Activated T-cell treated with anti-CD3 and anti-CD28 coated beads, Interleukin-2, amount 50 U/mL, for 72 hours (primary cell): ENCODE measurements at regions not wholly inside any gene's neighbourhood (a gene's known extent, or its start where the extent isn't known, plus 50 kb on each side); places are given as distances from the start of the nearest gene placed in this dataset.

Experiments used
- ATAC-seq, 2 donors: fragments of 150-1000 bp; cut with Tn5 transposase; replicated peaks in 1 of 2; 2 replicates each; pipeline ENCODE4 v1.10.0; 2021; ENCODE audit warnings: moderate library complexity in 2 of 2, mild to moderate bottlenecking in 1 of 2
- DNase-seq, 2 donors: peaks; one replicate each; pipeline ENCODE4 v3.0.0; 2021 to 2022; ENCODE audit warnings: mixed read lengths in 1 of 2
- H3K27ac Mint-ChIP-seq: one replicate; pipeline ENCODE4 v1.8.0; 2022; ENCODE audit warnings: mild to moderate bottlenecking, moderate library complexity, mixed read lengths
- H3K27me3 Mint-ChIP-seq: one replicate; pipeline ENCODE4 v1.8.0; 2022; ENCODE audit warnings: low read depth, mixed read lengths
- H3K36me3 Mint-ChIP-seq, 2 donors: one replicate each; pipeline ENCODE4 v1.8.0; 2022; ENCODE audit warnings: mixed read lengths in 2 of 2, mild to moderate bottlenecking in 1 of 2; ENCODE audit not compliant: insufficient read depth in 2 of 2
- H3K4me1 Mint-ChIP-seq: one replicate; pipeline ENCODE4 v1.8.0; 2022; ENCODE audit warnings: low read depth, mixed read lengths
- H3K4me3 Mint-ChIP-seq, 2 donors: one replicate each; pipeline ENCODE4 v1.8.0; 2022; ENCODE audit warnings: mild to moderate bottlenecking in 2 of 2, mixed read lengths in 2 of 2, moderate library complexity in 2 of 2
- H3K9me3 Mint-ChIP-seq, 2 donors: one replicate each; pipeline ENCODE4 v1.8.0; 2022; ENCODE audit warnings: mixed read lengths in 2 of 2

DNA sequence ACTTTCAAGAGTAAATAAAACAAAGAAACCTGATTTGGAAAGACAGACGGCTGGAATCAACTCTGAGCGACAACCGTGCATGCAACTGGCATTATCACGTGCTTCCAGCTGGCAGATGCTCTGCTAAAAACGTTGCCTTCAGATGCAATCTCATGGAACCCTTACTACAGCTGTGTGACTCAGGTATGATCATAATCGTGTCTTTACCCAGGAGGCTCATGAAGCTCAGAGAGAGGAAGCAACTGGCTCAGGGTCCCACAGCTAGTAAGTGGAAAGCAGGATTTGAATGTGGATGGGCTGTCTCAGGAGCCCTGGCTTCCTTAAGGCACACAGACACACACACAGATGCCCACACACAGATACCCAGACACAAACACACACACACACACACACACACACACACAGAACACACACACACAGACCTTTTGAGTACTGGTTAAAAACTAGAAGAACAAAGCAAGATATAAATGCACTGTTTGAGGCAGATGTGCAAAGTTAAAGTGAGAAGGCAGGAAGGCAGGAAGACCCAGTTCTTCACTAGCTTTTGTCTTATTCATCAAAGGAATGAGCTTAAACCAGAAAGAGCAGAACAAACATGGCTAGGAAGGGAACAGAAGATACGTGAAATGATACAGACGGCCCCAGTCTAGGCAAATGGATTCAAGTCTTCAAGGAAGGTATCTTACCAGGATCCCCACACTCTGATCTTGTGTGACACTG, 275.2 kb downstream of the MAF start:
- H3K9me3 Mint-ChIP-seq: no peaks in the 10 kb centered on the region
- peaks cover 71% of the 10 kb centered on the region for H3K27me3 Mint-ChIP-seq
- peaks cover 29% of the 10 kb centered on the region for H3K4me1 Mint-ChIP-seq
- H3K27ac Mint-ChIP-seq: no peak overlapping the region
- DNase-seq (no peak), ATAC-seq (peak; percentile 44 to 76)
- no peak overlapping the region for H3K4me3 Mint-ChIP-seq
- no peaks in the 10 kb centered on the region for H3K36me3 Mint-ChIP-seq

DNA sequence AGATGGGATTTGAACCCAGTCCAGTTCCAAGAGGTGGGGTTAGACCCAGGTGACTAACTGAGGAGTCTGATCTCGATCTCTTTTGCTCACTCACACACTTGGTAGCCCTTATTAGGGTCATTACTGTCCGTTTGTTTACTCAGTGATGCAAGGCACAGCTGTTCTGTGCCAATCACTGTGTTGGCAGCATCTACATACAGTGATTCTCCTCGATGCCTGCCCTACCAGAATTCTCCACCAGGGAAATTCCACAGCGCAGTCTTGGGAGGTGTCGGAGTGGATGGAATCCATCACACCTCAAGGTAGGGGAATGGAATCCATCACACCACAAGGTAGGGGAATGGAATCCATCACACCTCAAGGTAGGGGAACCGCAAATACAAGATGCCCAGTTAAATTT, 279.6 kb downstream of the MAF start:
- peaks cover 34% of the 10 kb centered on the region for H3K4me1 Mint-ChIP-seq
- no peaks in the 10 kb centered on the region for H3K36me3 Mint-ChIP-seq
- no peak overlapping the region for H3K4me3 Mint-ChIP-seq
- no peak overlapping the region for H3K27ac Mint-ChIP-seq
- peaks cover 63% of the 10 kb centered on the region for H3K27me3 Mint-ChIP-seq
- ATAC-seq (no peak), DNase-seq (no peak)
- peaks cover 0 to 1% of the 10 kb centered on the region in 2 donors for H3K9me3 Mint-ChIP-seq

DNA sequence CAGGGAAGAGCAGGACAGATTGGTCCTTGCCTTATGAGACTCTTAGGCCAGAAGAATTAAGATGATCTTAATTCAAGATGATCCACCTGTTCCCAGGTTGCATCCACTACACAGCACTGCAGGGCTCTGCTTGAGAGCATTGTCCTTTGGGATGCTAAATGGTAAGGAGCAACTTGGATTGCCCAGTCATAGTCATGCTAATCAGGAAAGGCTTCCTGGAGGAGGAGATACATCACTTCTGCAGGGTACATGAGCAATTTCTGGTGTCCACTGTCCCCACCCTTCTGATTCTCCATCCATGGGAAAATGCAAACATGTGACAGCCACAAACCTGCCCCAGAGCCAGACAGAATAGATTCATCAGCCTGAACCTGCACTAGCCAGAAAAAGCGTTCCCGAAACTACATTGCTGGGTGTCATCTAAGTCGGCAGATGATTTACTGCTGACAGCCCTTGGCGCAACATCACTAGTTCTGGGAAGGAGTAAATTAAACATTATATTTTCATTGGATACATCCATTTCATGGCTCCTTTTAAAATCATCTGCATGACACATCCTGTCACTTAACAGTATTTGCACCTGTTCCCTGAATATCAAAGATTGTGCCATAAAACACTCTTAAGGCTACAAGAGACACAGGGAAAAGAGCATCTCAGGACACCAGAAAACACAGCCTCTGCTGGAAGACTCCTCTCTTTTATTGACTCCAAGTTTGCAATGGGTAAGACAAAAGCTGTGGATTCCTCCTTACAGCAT, 282.2 kb downstream of the MAF start:
- H3K27ac Mint-ChIP-seq: peak overlapping the region; percentile 75
- peaks cover 36% of the 10 kb centered on the region for H3K4me1 Mint-ChIP-seq
- ATAC-seq: no peak
- H3K36me3 Mint-ChIP-seq: peaks cover 0 to 2% of the 10 kb centered on the region in 2 donors
- peaks cover 1 to 2% of the 10 kb centered on the region in 2 donors for H3K9me3 Mint-ChIP-seq
- no peak for DNase-seq
- H3K4me3 Mint-ChIP-seq: no peak overlapping the region
- peaks cover 46% of the 10 kb centered on the region for H3K27me3 Mint-ChIP-seq

DNA sequence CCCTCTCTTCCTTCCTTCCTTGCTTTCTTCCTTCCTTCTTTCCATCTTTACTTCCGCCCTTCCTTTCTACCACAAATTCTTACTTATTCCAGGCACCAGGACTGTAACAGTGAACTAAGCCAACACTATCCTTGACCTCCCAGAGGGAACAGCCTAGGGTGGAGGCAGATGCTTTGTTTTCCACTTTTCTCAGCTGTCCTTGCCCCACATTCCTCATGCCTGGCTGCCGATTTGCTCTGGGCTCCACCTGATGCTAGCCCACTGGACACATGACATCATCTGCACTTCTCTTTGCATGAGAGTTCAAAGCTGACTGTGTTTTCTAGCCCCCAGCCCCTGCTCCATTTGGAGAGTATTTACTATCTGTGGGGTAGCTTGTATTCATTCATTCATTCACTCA, 283.0 kb downstream of the MAF start:
- no peak for ATAC-seq

DNA sequence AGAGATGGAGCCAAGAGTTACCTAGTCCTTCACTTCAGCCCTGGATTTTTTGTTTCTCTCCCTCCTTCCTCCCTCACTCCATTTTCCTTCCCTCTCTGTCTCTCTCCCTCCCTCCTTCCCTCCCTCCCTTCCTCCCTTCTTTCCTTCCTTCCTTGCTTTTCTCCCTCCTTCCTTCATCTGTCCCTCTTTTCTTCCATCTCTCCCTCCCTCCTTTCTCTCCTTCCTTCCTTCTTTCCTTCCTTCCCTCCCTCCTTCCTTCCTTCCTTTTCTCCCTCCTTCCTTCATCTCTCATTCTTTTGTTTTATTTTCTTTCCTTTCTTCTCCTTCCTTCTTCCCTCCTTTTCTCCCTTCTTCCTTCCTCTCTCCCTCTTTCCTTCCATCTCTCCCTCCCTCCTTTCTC, 283.5 kb downstream of the MAF start:
- Mint-ChIP-seq H3K4me1 (peaks cover 36% of the 10 kb centered on the region), H3K27me3 (peaks cover 47% of the 10 kb centered on the region), H3K27ac (peak overlapping the region; percentile 83), H3K9me3 (peaks cover 1 to 2% of the 10 kb centered on the region in 2 donors), H3K36me3 (peaks cover 0 to 2% of the 10 kb centered on the region in 2 donors), H3K4me3 (peak overlapping the region; percentile 35 to 72)
- DNase-seq (no peak), ATAC-seq (no peak)

More for the DNA sequence above, 283.0 kb downstream of the MAF start:
- peaks cover 36% of the 10 kb centered on the region for H3K4me1 Mint-ChIP-seq
- H3K9me3 Mint-ChIP-seq: peaks cover 1 to 2% of the 10 kb centered on the region in 2 donors
- H3K4me3 Mint-ChIP-seq: peak overlapping the region; percentile 24 to 55
- H3K27me3 Mint-ChIP-seq: peaks cover 47% of the 10 kb centered on the region
- peak overlapping the region; percentile 75 for H3K27ac Mint-ChIP-seq
- peaks cover 0 to 2% of the 10 kb centered on the region in 2 donors for H3K36me3 Mint-ChIP-seq
- no peak for DNase-seq

DNA sequence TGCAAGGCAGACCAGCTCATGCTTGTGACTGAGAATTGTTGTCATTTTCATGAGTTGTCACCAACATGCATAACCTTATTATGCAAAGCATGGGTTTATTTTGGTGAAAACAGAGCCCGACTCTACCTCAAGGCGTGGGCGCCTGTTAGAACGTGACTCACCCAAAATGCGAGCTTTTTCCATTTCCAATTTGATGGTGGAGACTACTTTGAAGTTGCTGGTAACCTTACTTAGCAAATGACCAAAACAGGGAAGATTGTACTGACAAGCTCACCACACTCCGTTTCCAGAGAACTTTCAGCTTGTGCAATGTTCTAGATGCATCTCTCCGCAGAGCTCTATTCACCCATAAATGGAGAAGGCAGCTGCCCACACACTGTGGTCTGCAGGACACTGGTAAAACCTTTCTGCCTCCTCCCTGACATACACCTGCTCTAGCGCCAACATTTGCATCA, 284.5 kb downstream of the MAF start:
- Mint-ChIP-seq H3K9me3 (peaks cover 1 to 2% of the 10 kb centered on the region in 2 donors), H3K4me3 (peak overlapping the region; percentile 69 to 72), H3K27me3 (peaks cover 45% of the 10 kb centered on the region), H3K36me3 (peaks cover 0 to 2% of the 10 kb centered on the region in 2 donors), H3K4me1 (peaks cover 38% of the 10 kb centered on the region), H3K27ac (peak overlapping the region; percentile 83)
- ATAC-seq (peak; percentile 92 to 94), DNase-seq (peak; percentile 79 to 87)

DNA sequence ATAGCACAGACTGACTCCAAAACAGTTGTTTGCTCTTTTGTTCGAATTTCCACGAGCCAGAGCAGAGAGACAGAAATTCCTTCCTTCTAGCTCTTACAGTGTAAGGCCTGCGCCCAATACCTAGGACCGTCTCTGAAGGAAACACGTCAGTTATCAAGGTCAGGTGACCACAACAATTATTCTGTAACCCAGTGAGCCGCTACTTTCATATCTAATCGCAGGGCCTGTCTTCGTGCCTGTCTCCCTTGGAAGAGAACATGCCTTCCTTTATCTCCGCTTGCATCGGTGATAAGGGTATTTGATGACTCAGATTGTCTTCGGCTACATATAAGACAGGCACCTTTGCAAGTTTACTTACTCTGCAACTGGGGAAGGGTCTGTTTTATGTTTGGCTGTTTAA, 288.0 kb downstream of the MAF start:
- peaks cover 0 to 2% of the 10 kb centered on the region in 2 donors for H3K36me3 Mint-ChIP-seq
- peaks cover 1 to 2% of the 10 kb centered on the region in 2 donors for H3K9me3 Mint-ChIP-seq
- ATAC-seq (no peak), DNase-seq (no peak)
- no peak overlapping the region for H3K27ac Mint-ChIP-seq
- peaks cover 35% of the 10 kb centered on the region for H3K27me3 Mint-ChIP-seq
- H3K4me3 Mint-ChIP-seq: peak overlapping the region in 1 of 2 donors; percentile 13
- H3K4me1 Mint-ChIP-seq: peaks cover 47% of the 10 kb centered on the region

DNA sequence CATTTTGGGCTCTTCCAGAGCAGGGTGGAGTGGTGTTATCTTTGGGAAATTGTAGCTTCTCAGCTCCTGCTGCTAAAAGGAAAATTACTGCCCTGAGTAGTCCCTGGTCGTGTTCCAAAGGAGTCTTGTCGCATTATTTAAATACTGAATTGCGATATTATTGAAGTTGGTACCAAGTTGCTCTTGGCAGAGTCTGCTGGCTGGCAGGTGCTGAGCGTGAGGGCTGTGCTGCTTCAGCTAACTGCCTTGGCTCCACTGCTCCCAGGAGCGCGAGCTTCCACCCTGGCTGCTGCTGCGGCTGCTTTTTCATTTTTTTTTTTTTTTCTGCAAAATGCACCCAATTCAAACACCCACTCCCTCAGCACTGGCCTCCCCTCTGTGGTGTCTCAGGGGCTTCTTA, 289.8 kb downstream of the MAF start:
- Mint-ChIP-seq H3K36me3 (peaks cover 0 to under 1% of the 10 kb centered on the region in 2 donors), H3K9me3 (peaks cover 0 to 3% of the 10 kb centered on the region in 2 donors), H3K4me1 (peaks cover 29% of the 10 kb centered on the region), H3K4me3 (no peak overlapping the region), H3K27me3 (peaks cover 36% of the 10 kb centered on the region), H3K27ac (no peak overlapping the region)
- DNase-seq: no peak
- no peak for ATAC-seq

DNA sequence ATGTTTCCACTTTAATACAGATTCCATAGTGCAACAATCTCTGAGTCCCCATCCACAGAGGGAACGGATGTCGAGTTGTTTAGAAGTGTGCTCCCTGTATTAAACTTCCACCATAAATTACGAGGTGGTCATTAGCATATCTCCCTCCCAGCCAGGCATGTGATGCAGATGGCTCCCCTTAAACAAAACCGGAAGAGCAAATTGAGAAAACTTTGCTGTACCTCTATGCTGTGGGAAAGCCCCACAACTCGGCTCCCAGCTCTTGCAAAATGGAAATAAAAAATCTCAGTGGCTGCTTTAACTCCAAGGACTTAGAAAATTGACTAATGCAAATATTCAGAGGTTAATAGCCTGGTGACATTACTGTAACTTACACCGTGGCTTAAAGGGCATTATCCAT, 290.9 kb downstream of the MAF start:
- H3K4me1 Mint-ChIP-seq: peaks cover 20% of the 10 kb centered on the region
- no peak for ATAC-seq
- H3K27ac Mint-ChIP-seq: no peak overlapping the region
- H3K9me3 Mint-ChIP-seq: peaks cover 0 to 1% of the 10 kb centered on the region in 2 donors
- no peak for DNase-seq
- peaks cover 47% of the 10 kb centered on the region for H3K27me3 Mint-ChIP-seq
- no peaks in the 10 kb centered on the region for H3K36me3 Mint-ChIP-seq
- H3K4me3 Mint-ChIP-seq: no peak overlapping the region

DNA sequence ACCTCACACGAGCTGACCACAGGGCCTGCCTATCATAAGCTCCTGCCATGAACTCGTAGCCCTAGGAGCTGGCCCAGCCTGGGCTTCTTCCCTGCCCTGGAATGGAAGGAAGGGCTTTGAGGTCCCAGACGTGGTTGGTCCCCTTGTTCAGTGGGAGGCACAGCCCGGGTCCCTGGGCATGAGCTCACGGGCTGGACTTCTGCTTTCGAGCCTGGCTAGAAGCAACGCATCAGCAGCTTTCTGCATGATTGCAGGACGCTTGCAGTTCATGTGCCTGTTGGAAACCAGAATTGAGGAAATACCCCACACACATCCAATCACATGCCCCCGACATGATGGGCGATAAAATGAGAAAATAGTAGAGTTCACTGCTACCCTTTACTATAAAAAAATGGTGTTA, 293.3 kb downstream of the MAF start:
- ATAC-seq: no peak
- H3K27ac Mint-ChIP-seq: no peak overlapping the region
- peaks cover 18% of the 10 kb centered on the region for H3K4me1 Mint-ChIP-seq
- no peak for DNase-seq
- peaks cover 47% of the 10 kb centered on the region for H3K27me3 Mint-ChIP-seq
- no peak overlapping the region for H3K4me3 Mint-ChIP-seq
- peaks cover 0 to 1% of the 10 kb centered on the region in 2 donors for H3K9me3 Mint-ChIP-seq
- H3K36me3 Mint-ChIP-seq: no peaks in the 10 kb centered on the region

DNA sequence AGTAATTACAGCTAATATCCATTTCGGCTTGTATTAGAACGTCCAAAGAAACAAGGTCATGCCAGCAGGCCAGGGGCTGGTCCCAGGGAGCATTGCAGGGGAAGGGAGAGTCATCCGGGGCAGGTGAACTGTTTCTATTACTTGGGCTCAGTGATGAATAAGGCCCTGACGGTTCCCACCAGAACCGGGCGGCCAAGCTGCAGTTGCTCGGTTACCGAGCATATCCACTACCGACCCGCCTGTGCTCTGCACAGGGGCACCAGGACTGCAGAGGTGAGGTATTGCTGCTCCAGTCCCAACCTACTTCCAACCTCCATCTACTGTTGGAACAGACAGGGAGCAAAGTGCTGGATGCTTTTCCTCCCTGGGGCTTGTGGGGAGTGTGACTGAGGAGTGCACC, 295.5 kb downstream of the MAF start:
- ATAC-seq (no peak), DNase-seq (no peak)
- Mint-ChIP-seq H3K36me3 (no peaks in the 10 kb centered on the region), H3K9me3 (peaks cover 0 to 1% of the 10 kb centered on the region in 2 donors), H3K4me1 (peaks cover 9% of the 10 kb centered on the region), H3K27me3 (peaks cover 37% of the 10 kb centered on the region), H3K27ac (no peak overlapping the region), H3K4me3 (no peak overlapping the region)

DNA sequence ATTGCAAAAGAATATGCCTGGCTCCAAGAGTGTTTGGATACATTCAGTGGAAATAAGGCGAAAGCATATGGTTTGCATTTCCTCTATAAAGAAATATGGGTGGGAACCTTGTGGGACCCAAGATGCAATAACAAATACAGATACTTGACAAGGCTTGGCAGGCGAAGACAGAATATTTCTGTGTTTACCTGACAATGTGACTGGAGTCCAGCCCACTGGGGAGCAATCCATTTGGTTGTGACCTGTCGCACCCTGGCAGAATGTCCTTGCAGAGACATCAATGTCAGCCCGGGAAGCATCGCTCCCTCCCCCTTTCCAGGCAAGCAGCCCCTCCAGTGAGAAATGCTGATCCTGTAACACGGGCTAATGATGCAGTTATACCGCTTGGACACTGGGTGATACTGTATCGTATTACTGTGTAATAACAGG, 296.6 kb downstream of the MAF start:
- Mint-ChIP-seq H3K4me3 (no peak overlapping the region), H3K4me1 (no peaks in the 10 kb centered on the region), H3K27ac (no peak overlapping the region), H3K27me3 (peaks cover 29% of the 10 kb centered on the region), H3K9me3 (peaks cover 0 to 1% of the 10 kb centered on the region in 2 donors), H3K36me3 (no peaks in the 10 kb centered on the region)
- no peak for DNase-seq
- ATAC-seq: no peak

DNA sequence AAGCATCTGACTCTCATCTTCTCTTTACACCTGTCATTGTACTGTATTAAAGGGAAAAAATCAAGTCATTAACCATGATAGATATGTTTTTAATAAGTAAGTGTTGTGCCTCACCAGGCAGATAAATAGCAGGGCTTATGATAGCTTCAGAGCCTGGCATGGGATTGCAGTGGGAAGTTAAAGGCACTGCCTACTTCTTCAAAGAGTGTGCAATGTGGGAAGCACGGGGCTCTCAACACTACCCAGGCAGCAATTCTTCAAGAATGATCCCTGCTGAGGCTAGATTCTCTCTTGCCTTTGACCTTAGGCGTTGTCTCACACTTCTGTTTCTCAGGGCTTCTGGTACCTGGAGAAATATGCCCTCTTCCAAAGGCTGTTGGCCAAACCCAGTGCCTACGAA, 297.3 kb downstream of the MAF start:
- Mint-ChIP-seq H3K4me1 (no peaks in the 10 kb centered on the region), H3K27me3 (peaks cover 29% of the 10 kb centered on the region), H3K27ac (no peak overlapping the region), H3K4me3 (no peak overlapping the region), H3K9me3 (peaks cover 0 to 1% of the 10 kb centered on the region in 2 donors), H3K36me3 (no peaks in the 10 kb centered on the region)
- DNase-seq (no peak), ATAC-seq (no peak)
